H7 (cell line): ENCODE measurements at regions not wholly inside any gene's neighbourhood (a gene's known extent, or its start where the extent isn't known, plus 50 kb on each side); places are given as distances from the start of the nearest gene placed in this dataset.
"Not testable (repeated sequence)": the region's sequence is repeated elsewhere in the genome, so short reads cannot be mapped to it uniquely, and the experiment has no call there.

ENCODE experiments used
- DNase-seq: peaks from one replicate; pipeline ENCODE4 v3.0.0; 2012
- H3K27me3 ChIP-seq: 2 replicates; pipeline ENCODE4 v1.6.0; 2011; ENCODE audit warnings: mild to moderate bottlenecking, low read length; ENCODE audit not compliant: control insufficient read depth, insufficient read depth
- H3K36me3 ChIP-seq: replicated peaks from 2 replicates; pipeline ENCODE4 v1.5.1; 2011; ENCODE audit warnings: low read length; ENCODE audit not compliant: control insufficient read depth, insufficient read depth
- H3K4me3 ChIP-seq: 2 replicates; pipeline ENCODE4 v1.5.1; 2011; ENCODE audit warnings: low read depth, mild to moderate bottlenecking, control low read depth, low read length, moderate library complexity; ENCODE audit not compliant: insufficient read depth

- Histone ChIP-seq H3K27me3 (no peaks in the 10 kb centered on the region), H3K4me3 (no peak overlapping the region), H3K36me3 (no peaks in the 10 kb centered on the region)
- DNase-seq: no peak
Observed at GRCh38 chr7:34567906-34568305, 90.1 kb upstream of the NPSR1 start.

GRCh38 chr7:34569975-34570699 is 87.9 kb upstream of the NPSR1 start:
- DNase-seq: no peak
- H3K27me3 ChIP-seq: no peaks in the 10 kb centered on the region
- H3K36me3 ChIP-seq: no peaks in the 10 kb centered on the region
- H3K4me3 ChIP-seq: no peak overlapping the region

- H3K36me3 ChIP-seq: no peaks in the 10 kb centered on the region
- no peaks in the 10 kb centered on the region for H3K27me3 ChIP-seq
- no peak overlapping the region for H3K4me3 ChIP-seq
- DNase-seq: no peak
Observed at GRCh38 chr7:34575006-34575405, 83.0 kb upstream of the NPSR1 start.

- not testable (repeated sequence) for DNase-seq, H3K27me3 ChIP-seq, H3K4me3 ChIP-seq, H3K36me3 ChIP-seq
Observed at GRCh38 chr7:34577934-34578333, 80.1 kb upstream of the NPSR1 start.

GRCh38 chr7:34581698-34582097 is 76.3 kb upstream of the NPSR1 start:
- H3K36me3 ChIP-seq, H3K27me3 ChIP-seq, H3K4me3 ChIP-seq, DNase-seq: not testable (repeated sequence)

GRCh38 chr7:34584526-34584925 is 73.5 kb upstream of the NPSR1 start:
- Histone ChIP-seq H3K4me3 (no peak overlapping the region), H3K36me3 (no peaks in the 10 kb centered on the region), H3K27me3 (no peaks in the 10 kb centered on the region)
- DNase-seq: no peak

- Histone ChIP-seq H3K36me3 (no peaks in the 10 kb centered on the region), H3K27me3 (no peaks in the 10 kb centered on the region), H3K4me3 (no peak overlapping the region)
- no peak for DNase-seq
Observed at GRCh38 chr7:34596887-34597286, 61.1 kb upstream of the NPSR1 start.

GRCh38 chr7:34603711-34604444 is 54.1 kb upstream of the NPSR1 start:
- Histone ChIP-seq H3K27me3 (no peaks in the 10 kb centered on the region), H3K36me3 (no peaks in the 10 kb centered on the region), H3K4me3 (no peak overlapping the region)
- DNase-seq: no peak
